ENCODE measurements at regions not wholly inside any gene's neighbourhood (a gene's known extent, or its start where the extent isn't known, plus 50 kb on each side); places are given as distances from the start of the nearest gene placed in this dataset.

- no peak for DNase-seq
- no peaks in the 10 kb centered on the region for H3K4me1 Mint-ChIP-seq
- CTCF ChIA-PET: no interaction called here
- POLR2A ChIA-PET: no interaction called here
- no peak overlapping the region for H3K4me3 Mint-ChIP-seq
- no peaks in the 10 kb centered on the region for H3K36me3 Mint-ChIP-seq (ENCODE audit: low read depth)
- no peak overlapping the region for H3K27ac Mint-ChIP-seq
- H3K27me3 Mint-ChIP-seq: no peaks in the 10 kb centered on the region
- no peaks in the 10 kb centered on the region for H3K9me3 Mint-ChIP-seq
Measured at GRCh38 chr7:118087126-118087525, 96.8 kb upstream of the LSM8 start.

GRCh38 chr7:118094044-118094443 lies 89.9 kb upstream of the LSM8 start:
- H3K36me3 Mint-ChIP-seq (ENCODE audit: low read depth): no peaks in the 10 kb centered on the region
- DNase-seq: no peak
- no peaks in the 10 kb centered on the region for H3K4me1 Mint-ChIP-seq
- ChIA-PET CTCF (no interaction called here), POLR2A (no interaction called here)
- H3K9me3 Mint-ChIP-seq: no peaks in the 10 kb centered on the region
- no peaks in the 10 kb centered on the region for H3K27me3 Mint-ChIP-seq
- no peak overlapping the region for H3K27ac Mint-ChIP-seq
- H3K4me3 Mint-ChIP-seq: no peak overlapping the region

- Mint-ChIP-seq H3K36me3 (ENCODE audit: low read depth) (no peaks in the 10 kb centered on the region), H3K27me3 (no peaks in the 10 kb centered on the region), H3K4me3 (no peak overlapping the region), H3K27ac (no peak overlapping the region), H3K9me3 (no peaks in the 10 kb centered on the region), H3K4me1 (no peaks in the 10 kb centered on the region)
- ChIA-PET CTCF (no interaction called here), POLR2A (no interaction called here)
- DNase-seq: no peak
Measured at GRCh38 chr7:118104812-118105441, 79.0 kb upstream of the LSM8 start.

GRCh38 chr7:118109607-118110006 lies 74.4 kb upstream of the LSM8 start:
- CTCF ChIA-PET: no interaction called here
- no peak overlapping the region for H3K27ac Mint-ChIP-seq
- no peaks in the 10 kb centered on the region for H3K4me1 Mint-ChIP-seq
- H3K9me3 Mint-ChIP-seq: peaks cover 2% of the 10 kb centered on the region
- H3K36me3 Mint-ChIP-seq (ENCODE audit: low read depth): no peaks in the 10 kb centered on the region
- H3K27me3 Mint-ChIP-seq: no peaks in the 10 kb centered on the region
- no peak for DNase-seq
- no peak overlapping the region for H3K4me3 Mint-ChIP-seq
- POLR2A ChIA-PET: no interaction called here

GRCh38 chr7:118110178-118110925 lies 73.6 kb upstream of the LSM8 start:
- CTCF ChIA-PET: no interaction called here
- POLR2A ChIA-PET: no interaction called here
- H3K9me3 Mint-ChIP-seq: peaks cover 2% of the 10 kb centered on the region
- H3K4me3 Mint-ChIP-seq: no peak overlapping the region
- H3K27me3 Mint-ChIP-seq: no peaks in the 10 kb centered on the region
- no peak overlapping the region for H3K27ac Mint-ChIP-seq
- no peaks in the 10 kb centered on the region for H3K36me3 Mint-ChIP-seq (ENCODE audit: low read depth)
- DNase-seq: no peak
- H3K4me1 Mint-ChIP-seq: no peaks in the 10 kb centered on the region

- H3K27ac Mint-ChIP-seq: no peak overlapping the region
- H3K4me3 Mint-ChIP-seq: no peak overlapping the region
- POLR2A ChIA-PET: no interaction called here
- no peaks in the 10 kb centered on the region for H3K36me3 Mint-ChIP-seq (ENCODE audit: low read depth)
- CTCF ChIA-PET: no interaction called here
- DNase-seq: no peak
- peaks cover 2% of the 10 kb centered on the region for H3K9me3 Mint-ChIP-seq
- no peaks in the 10 kb centered on the region for H3K4me1 Mint-ChIP-seq
- no peaks in the 10 kb centered on the region for H3K27me3 Mint-ChIP-seq
Measured at GRCh38 chr7:118111347-118111746, 72.6 kb upstream of the LSM8 start.

- H3K4me3 Mint-ChIP-seq: no peak overlapping the region
- CTCF ChIA-PET: no interaction called here
Measured at GRCh38 chr7:118114175-118114574, 69.8 kb upstream of the LSM8 start.

GRCh38 chr7:118129041-118129795 lies 54.7 kb upstream of the LSM8 start:
- no peaks in the 10 kb centered on the region for H3K27me3 Mint-ChIP-seq
- DNase-seq: no peak
- H3K4me3 Mint-ChIP-seq: no peak overlapping the region
- POLR2A ChIA-PET: no interaction called here
- CTCF ChIA-PET: interaction anchor here (0.6 to 1.3 kb wide), 2 partner anchors 15 to 246 kb away, joined by 4 read pairs; no protein-coding TSS in a partner anchor
- peaks cover 9% of the 10 kb centered on the region for H3K9me3 Mint-ChIP-seq
- no peaks in the 10 kb centered on the region for H3K36me3 Mint-ChIP-seq (ENCODE audit: low read depth)
- H3K27ac Mint-ChIP-seq: no peak overlapping the region
- no peaks in the 10 kb centered on the region for H3K4me1 Mint-ChIP-seq

More at GRCh38 chr7:118114175-118114574, 69.8 kb upstream of the LSM8 start:
- POLR2A ChIA-PET: no interaction called here
- Mint-ChIP-seq H3K4me1 (no peaks in the 10 kb centered on the region), H3K36me3 (ENCODE audit: low read depth) (no peaks in the 10 kb centered on the region), H3K27ac (no peak overlapping the region), H3K27me3 (no peaks in the 10 kb centered on the region), H3K9me3 (peaks cover 5% of the 10 kb centered on the region)
- no peak for DNase-seq

- POLR2A ChIA-PET: no interaction called here
- no peak for DNase-seq
- no peak overlapping the region for H3K27ac Mint-ChIP-seq
- H3K4me1 Mint-ChIP-seq: no peaks in the 10 kb centered on the region
- H3K4me3 Mint-ChIP-seq: no peak overlapping the region
- H3K9me3 Mint-ChIP-seq: peaks cover 5% of the 10 kb centered on the region
- H3K36me3 Mint-ChIP-seq (ENCODE audit: low read depth): no peaks in the 10 kb centered on the region
- CTCF ChIA-PET: no interaction called here
- no peaks in the 10 kb centered on the region for H3K27me3 Mint-ChIP-seq
Measured at GRCh38 chr7:118132764-118133163, 51.2 kb upstream of the LSM8 start.
